Putamen (tissue), 1 donor: ENCODE measurements at regions not wholly inside any gene's neighbourhood (a gene's known extent, or its start where the extent isn't known, plus 50 kb on each side); places are given as distances from the start of the nearest gene placed in this dataset.
"Not testable (repeated sequence)": the region's sequence is repeated elsewhere in the genome, so short reads cannot be mapped to it uniquely, and the experiment has no call there.

Experiments
- DNase-seq: peaks from one replicate; pipeline ENCODE4 v3.0.0-alpha.2; 2016; ENCODE audit warnings: low spot score

DNA sequence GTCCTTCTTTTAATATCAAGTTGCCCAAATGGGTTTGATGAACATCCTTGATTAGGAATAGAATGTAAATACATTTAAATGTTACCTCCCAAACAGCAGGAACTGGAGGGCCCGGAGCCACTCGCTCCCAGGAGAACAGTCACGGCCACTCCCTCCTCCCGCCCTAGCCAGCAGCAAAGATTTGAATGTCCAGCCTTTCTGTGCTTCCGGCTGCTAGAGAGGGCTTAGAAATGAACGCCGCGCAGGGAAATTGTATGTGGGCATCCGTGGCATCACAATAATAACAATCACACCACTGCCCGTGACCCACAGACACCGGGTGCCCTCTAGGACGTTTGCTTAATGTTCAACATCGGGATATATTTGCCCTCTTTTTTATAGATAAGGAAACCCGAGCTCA lies 164.9 kb upstream of the SALL3 start:
- DNase-seq: no peak

DNA sequence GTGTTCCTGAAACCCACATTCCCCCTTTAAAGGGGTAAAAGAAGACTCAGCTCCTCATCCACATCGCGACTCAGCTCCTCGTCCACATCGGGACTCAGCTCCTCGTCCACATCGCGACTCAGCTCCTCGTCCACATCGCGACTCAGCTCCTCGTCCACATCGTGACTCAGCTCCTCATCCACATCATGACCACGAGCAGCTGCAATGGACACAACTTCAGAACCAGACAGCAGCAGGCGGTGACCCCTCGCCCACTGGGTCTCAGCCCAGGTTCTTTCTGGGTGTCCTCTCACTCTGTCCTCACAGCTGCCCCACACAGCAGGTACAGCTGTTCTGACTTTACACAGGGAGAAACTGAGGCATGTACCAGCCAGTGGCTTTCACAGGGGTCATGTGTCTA lies 163.5 kb upstream of the SALL3 start:
- no peak for DNase-seq

DNA sequence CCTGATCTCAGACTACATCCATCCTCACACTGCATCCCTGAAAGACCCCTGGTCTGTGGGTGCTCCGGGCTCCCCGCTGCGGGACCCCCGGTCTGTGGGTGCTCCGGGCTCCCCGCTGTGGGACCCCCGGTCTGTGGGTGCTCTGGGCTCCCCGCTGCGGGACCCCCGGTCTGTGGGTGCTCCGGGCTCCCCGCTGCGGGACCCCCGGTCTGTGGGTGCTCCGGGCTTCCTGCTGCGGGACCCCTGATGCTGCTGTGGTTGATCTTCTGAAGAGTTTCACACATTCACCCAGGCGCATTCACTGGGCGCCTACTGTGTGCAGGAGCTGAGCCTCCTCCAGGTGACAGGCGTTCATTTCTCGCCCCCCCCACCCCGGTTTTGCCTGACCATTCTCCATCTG lies 162.7 kb upstream of the SALL3 start:
- DNase-seq: no peak

DNA sequence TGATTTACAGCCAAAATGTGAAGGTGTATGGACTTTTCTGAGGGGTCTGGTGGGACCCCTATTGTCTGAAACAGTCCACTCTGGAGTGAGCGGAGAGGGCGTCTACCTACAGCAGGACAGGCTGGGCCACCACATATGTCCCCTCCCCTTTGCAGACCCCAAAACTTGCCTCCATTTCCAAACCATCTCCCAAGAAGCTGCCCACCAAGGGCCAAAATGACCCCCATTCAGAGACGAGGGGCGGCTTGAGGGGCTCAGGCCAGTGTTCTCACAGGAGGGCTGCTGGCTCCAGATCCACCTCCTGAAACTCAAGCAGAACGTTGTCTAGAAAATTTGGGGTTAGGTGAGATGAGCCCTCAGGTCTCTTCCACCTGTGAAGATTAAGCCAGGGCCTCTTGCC lies 161.1 kb upstream of the SALL3 start:
- no peak for DNase-seq

DNA sequence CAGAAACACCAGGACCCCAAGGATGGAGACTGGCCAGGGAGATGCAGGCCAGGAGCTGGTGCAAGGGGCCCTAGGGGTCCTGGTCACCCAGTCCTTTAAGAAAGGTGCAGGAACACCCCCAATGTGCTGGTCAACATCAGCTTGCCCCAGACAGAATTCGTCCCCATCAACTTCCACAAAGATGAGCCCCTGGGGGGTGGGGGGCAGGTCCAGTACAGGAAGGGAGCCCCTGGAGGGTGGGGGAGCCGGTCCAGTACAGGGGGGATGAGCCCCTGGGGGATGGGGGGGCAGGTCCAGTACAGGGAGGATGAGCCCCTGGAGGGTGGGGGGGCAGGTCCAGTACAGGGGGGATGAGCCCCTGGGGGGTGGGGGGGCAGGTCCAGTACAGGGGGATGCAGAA lies 160.7 kb upstream of the SALL3 start:
- no peak for DNase-seq

DNA sequence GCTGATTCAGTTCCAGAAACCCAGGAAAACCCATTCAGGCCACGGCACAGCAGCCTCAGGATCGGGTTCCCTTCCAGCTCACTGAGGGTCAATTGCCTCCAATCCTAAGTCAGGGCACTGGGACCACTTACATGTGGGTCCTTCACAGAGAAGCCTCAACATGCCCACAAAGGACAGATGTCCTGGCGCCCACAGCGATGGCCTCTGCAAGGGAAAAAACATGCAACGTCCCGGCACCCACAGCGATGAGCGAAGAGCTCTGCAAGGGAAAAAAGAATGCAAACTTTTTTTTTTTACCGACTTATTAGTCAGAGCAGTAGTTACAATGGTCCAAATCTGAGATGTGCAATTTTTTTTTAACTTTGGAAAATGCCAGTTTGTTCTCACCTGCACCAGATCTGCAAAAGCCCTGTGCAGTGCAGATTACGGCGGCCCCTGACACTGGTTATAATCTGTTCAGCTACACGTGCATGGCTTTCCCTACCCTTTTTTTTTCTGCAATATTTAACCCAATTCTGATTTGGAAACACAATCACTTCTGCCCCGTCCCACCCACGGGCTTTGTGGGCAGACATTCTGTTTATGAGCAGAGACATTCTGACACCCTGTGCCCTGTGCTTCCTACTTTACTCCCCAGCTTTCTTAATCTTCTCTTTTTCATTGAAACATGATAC lies 159.3 kb upstream of the SALL3 start:
- no peak for DNase-seq

DNA sequence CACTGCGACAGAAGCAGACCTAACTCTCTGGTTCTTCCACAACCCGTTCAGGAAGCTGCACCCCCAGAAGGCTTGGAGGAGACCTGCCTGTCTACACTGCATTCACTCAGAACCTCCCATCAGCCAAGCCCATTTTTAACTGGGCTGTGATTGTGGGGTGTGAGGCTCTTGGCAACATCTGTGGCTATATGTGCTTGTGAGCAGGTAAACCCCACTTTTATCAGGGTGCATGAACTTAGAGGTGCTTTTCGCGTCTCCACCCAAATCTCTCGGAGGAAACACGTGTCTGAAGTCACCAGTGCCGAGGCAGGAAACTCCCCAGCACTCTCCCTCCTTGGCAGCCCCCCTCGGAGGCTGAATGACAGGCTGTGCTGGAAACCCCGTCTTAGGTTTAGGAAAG lies 158.2 kb upstream of the SALL3 start:
- DNase-seq: no peak

DNA sequence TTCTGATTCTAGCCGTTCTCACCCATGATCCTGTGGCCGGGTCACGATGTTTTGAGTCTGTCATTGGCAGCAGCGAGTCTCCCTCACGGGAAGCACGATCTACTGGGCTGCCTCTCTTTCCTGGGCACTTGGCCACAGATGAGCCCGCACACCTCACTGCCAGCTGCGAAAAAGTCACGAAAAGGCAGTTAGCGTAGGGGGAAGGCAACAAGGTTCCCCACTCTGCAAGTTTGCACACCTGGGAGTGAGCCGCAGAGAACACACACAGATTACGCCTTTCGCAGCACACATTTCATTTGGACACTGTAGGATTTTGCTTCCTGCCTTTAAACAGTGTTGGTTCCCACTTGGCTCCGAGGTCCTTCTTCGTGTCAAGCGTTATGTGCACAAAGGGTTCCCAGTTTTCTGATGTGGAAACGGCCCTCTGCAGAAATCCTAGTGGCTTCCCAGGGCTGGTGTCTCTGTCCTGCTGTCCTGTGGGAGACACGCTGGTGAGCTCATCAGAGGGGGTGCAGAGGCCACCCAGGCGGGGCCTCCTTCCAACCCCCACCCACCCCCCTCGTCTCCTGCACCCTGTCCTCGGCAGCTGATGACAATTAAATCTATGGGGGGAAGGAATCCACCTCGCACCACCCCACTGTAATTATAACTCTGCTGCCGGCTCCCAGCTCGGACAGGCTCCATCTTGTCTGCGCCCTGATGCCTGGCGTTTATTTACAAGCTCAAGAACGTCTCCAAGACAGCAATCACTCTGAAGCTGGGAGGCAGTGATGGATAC lies 157.3 kb upstream of the SALL3 start:
- no peak for DNase-seq

DNA sequence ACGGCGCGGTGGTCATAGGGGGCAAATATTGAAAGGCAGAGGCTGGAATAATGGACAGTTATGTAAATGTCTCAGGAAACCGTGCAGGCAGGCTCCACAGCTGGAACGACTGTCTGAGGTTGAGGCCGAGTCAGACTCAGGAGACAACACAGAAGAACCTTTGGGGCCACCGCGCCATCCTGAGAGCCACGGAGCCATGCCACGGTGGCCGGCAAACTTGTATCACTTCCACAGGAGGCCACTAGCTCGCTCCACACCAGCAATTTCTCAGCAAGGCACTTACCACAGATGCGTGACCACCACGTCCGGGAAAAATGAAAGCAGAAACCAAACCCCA lies 156.7 kb upstream of the SALL3 start:
- DNase-seq: no peak

DNA sequence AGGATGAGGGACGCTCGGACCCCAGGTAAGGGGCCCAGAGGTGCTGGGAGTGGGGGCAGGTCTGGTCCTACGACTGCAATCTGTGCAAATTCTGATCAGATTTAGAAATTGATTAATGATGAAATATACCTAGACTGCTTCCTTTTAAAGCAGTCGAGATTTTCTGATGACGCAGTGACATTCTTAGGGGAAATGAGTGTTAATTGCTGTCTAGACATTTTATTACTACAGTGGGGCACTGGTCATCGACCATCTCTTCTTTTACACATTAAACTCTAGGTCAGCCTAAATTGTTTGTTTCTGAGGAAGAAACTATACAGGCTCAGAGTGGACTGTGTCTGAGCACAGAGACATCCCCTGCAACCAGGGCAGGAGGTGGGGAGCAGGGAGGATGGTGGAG lies 154.4 kb upstream of the SALL3 start:
- DNase-seq: no peak

DNA sequence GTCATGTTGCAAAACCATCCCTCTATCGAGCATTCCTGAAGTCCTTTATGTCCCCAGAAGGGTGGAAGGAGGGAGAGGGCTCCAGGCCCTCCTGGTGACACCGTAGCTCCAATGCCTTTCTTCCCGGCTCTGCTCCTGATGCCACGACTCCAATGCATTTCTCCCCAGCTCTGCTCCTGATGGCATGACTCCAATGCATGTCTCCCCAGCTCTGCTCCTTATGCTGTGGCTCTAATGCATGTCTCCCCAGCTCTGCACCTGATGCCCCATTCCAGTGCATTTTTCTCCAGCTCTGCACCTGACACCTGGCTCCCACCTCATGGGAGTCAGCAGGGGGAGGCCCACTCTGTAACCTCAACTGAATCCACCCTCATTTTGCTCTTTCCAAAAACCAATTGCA lies 153.0 kb upstream of the SALL3 start:
- DNase-seq: no peak

DNA sequence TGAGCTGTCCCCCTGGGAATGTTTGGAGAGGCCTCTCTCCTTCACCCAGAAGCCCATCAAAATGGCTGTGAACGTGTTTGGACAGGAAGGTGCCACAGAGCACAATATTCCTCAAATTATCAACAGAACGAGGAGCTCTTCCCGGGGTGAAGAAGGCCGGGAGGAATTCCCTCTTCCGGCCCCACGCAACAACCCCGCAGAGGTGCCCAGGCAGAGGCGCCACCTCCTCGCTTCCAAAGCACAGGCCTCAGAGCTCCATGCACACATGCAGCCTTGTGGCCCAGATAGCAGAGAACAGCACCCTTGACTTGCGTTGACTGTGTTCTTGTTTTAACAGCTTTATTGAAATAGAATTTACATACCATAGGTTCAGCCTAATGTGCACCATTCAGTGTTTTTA lies 152.5 kb upstream of the SALL3 start:
- no peak for DNase-seq

DNA sequence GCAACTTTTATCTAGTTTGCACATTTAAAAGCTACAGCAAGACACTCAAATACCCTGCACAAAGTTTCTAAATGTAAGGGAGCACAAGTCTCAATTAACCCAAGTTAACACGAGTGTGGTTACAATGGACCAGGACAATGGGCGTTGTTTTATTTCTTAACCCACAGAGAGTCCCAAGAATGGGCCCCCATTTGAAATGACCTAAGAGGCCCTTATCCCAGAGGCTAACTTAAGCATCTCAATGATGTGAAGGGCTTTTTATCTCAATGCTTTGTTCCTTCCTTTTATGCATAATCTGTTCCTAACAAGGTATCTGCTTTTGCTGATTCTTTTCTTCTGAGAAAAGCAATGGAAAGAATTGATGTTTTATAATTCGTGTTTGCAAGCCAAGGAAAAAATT lies 151.5 kb upstream of the SALL3 start:
- no peak for DNase-seq

DNA sequence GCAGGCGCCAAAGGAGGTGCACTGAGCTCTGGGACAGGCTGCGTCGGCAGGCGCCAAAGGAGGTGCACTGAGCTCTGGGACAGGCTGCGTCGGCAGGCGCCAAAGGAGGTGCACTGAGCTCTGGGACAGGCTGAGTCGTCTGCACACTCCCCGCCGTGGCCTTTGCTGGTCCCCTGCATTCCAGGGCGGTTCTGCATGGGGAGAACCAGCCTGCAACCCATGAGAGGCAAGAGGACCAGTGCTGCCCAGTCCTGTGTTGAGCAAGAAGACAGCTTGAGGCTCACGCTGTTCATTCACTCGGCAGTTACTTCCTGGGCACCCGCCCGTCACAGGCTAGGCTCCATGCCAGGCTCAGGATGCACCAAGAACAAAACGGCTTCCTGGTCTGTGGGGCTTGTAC lies 150.6 kb upstream of the SALL3 start:
- not testable (repeated sequence) for DNase-seq

DNA sequence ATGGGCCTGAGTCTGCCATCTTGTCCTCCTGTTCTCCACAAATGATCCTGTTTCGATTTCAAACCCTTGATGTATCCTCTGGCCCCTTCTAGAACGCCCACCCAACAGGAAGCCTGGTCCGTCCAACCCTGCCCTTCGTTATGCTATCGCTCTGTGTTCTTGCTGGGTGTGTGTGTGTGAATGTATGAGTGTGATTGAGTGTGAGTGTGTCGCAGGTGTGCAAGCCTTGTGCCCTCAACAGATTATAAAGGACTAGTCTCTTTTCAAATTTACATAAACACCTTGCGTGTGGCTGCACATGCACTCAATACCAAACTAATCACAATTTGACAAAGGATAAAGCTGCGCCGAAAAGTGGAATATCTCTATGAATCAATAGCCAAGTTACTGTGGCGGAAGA lies 149.5 kb upstream of the SALL3 start:
- no peak for DNase-seq

DNA sequence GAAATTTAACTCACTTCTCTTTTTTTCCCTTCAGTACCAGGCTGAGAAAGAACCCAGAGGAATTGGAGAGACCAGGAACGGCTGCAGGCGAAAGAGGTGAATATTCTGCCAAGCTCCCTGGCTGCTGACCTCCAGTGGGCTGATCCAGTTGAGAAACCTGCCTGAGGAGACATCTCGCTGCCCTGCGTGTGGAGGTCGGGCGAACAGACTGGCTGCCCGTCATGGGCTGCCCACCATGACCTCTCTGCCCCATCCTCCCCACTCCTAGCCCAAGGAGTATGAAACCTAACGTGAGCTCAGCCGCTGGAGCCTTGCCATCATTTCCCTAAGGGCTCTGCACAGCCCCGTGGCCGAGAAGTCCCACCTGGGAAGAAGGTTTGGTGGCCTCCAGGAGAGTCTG lies 148.8 kb upstream of the SALL3 start:
- DNase-seq: no peak

DNA sequence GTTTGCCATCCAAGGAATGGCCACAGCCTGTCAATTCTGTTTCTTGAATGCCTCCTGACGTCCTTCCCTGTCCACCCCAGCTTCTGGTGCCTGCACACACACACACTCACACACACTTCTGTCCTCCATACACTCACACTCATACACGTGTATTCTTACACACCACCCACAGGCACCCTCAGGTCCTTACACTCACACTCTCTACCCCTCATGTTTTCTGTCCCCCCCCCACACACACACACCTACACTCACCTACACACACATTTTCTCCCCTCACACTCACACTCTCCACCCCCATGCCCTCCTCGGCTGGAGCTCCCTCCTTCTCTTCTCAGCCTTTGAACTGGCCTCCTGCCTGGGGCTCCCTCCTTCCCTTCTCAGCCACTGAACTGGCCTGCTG lies 148.0 kb upstream of the SALL3 start:
- DNase-seq: no peak

DNA sequence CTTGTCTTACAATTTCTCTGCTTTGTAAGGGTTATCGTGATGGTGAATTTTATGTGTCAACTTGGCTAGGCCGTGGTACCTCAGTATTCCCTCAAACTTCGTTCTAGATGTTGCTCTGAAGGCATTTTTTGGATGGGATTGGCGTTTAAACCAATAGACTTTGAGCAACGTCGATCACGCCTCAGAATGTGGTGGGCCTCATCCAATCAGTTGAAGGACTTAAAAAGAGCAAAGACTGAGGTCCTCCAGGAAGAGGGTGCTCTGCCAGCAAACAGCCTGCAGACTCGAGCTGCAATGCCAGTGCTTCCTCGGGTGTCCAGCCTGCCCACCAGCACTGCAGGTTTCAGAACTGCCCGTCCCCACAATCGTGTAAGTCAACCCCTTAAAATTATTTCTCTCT lies 145.8 kb upstream of the SALL3 start:
- DNase-seq: no peak

DNA sequence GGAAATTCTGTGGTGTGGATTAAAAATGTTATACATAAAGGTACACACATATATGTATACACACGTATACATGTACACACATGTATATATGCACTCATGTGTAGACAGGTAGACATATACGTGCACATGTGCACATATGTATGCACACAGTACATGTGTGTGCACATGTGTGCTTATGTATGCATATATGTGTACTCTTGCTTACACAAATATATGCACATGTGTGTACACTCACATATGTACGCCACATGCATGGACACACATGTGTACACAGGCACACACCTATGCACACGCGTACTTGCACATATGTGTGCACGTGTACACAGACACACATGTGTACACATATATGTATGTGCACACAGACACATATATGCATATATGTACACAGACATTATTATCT lies 142.8 kb upstream of the SALL3 start:
- no peak for DNase-seq

DNA sequence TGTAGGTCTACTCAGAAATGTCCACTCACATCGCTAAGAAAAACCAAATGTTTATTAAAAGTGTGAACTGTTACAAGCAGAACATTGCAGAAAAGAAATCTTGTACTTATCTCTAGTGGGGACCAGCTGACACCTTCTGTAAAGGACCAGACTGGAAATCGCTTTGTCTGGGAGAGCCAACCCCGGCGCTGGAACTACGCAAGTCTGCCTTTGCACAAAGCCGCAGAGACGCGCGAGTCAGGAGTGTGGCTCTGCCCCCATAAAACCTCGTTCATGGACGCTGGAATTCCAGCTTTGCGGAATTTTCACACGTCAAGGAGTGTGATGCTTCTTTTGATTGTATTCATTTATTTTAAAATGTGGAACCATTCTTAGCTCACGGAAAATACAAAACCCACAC lies 141.9 kb upstream of the SALL3 start:
- no peak for DNase-seq

DNA sequence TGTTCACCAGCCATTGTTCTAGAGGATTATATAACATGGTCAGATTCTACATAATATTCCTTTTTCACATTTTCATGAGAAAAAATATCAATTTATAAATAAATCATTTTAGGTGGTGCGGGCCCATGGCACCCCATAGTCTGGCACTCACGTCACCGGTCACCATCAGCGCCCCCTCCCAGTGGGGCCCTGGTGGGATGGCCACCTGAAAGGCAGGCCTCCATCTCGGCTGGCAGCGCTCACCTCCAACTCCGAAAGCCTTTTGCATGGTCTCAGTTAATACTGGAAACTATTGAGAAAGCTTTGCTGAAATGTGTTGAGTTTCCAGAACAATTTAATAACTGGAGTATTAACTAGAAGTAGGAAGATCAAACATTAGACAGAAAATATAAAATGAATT lies 141.4 kb upstream of the SALL3 start:
- DNase-seq: no peak

DNA sequence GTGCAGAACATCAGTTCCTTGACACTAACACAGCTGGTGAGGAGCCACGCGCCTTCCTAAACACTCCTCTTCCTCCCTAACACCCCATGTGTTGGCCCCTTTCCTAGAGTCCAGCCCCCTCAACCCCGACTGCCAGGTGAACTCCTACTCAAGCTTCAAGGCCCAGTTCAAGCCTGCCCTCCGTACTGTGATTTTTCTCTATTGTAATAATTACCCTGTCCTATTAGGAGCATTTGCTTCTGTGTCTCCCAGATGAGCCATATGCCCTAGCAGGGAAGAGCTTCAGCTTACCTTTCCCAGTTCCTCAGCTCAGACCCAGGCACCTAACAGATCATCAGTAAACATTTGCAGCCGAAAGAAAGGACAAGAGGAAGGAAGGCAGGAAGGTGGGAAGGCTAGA lies 130.6 kb upstream of the SALL3 start:
- no peak for DNase-seq

DNA sequence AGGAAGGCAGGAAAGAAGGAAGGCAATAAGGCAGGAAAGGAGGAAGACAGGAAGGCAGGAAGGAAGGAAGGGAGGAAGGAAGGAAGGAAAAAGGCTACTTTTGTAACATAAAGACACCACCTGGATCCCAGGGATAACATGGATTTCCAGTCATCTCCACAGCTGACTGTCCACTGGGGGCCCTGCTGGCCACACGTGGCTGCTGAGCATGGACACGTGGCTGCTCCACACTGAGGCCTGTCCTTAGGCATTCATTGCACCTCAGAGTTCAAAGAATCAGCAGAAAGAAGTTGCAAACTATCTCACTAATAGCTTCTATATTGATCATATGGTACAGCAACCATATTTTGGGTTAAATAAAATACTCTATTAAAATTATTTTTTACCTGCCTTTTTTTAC lies 130.2 kb upstream of the SALL3 start:
- DNase-seq: no peak

DNA sequence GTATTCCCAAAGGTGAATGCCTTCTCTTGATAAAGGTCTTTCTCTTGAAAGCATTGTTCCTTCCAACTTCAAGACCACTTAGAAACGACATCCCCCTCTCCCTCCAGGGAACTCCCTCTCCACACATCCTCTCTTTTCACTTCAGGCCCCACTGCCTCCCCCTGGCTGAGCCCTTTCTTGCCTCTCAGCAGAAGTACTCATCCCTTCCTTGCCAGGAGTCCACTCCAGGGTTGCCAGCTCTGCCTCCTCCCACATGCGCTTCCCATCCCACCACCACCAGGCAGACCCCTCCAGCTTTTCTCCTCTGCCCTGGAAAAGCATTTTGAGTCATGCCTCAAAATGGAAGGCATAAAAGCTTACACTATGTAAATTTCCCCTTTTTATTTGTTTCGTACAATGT lies 126.3 kb upstream of the SALL3 start:
- DNase-seq: no peak
